KOPT-K1 (cell line): ENCODE measurements at regions not wholly inside any gene's neighbourhood (a gene's known extent, or its start where the extent isn't known, plus 50 kb on each side); places are given as distances from the start of the nearest gene placed in this dataset.

Source experiments
- H3K27ac ChIP-seq: fragments of 200-600 bp; sonication (generic); 2 replicates; pipeline ENCODE4 v1.5.1; 2016; ENCODE audit warnings: antibody characterized with exemption, mild to moderate bottlenecking, low read depth, low read length; ENCODE audit not compliant: poor library complexity, severe bottlenecking
- H3K36me3 ChIP-seq: fragments of 200-600 bp; sonication (generic); 2 replicates; pipeline ENCODE4 v1.5.1; 2017; ENCODE audit warnings: antibody characterized with exemption, mild to moderate bottlenecking, low read length, moderate library complexity; ENCODE audit not compliant: insufficient read depth
- H3K9me3 ChIP-seq: fragments of 200-600 bp; sonication (generic); 2 replicates; pipeline ENCODE4 v1.5.1; 2017; ENCODE audit warnings: antibody characterized with exemption, low read length, mild to moderate bottlenecking; ENCODE audit not compliant: insufficient read depth, poor library complexity, severe bottlenecking

GRCh38 chr1:98389809-98390208, 271.7 kb upstream of the SNX7 start:
- Histone ChIP-seq H3K36me3 (no peaks in the 10 kb centered on the region), H3K9me3 (peaks cover 8% of the 10 kb centered on the region), H3K27ac (no peak overlapping the region)

- no peaks in the 10 kb centered on the region for H3K36me3 ChIP-seq
- peak overlapping the region; percentile 73 for H3K27ac ChIP-seq
- peaks cover 8% of the 10 kb centered on the region for H3K9me3 ChIP-seq
These were observed 273.1 kb upstream of the SNX7 start for GRCh38 chr1:98388441-98388840.

- peak overlapping the region; percentile 73 for H3K27ac ChIP-seq
- peaks cover 8% of the 10 kb centered on the region for H3K9me3 ChIP-seq
- no peaks in the 10 kb centered on the region for H3K36me3 ChIP-seq
These were observed 273.8 kb upstream of the SNX7 start for GRCh38 chr1:98387701-98388100.

GRCh38 chr1:98386675-98387440, 274.7 kb upstream of the SNX7 start:
- Histone ChIP-seq H3K9me3 (peaks cover 8% of the 10 kb centered on the region), H3K36me3 (no peaks in the 10 kb centered on the region), H3K27ac (no peak overlapping the region)

GRCh38 chr1:98385652-98386051, 275.9 kb upstream of the SNX7 start:
- no peak overlapping the region for H3K27ac ChIP-seq
- H3K9me3 ChIP-seq, result peaks cover 8% of the 10 kb centered on the region
- H3K36me3 ChIP-seq, result no peaks in the 10 kb centered on the region

GRCh38 chr1:98384461-98385141, 276.9 kb upstream of the SNX7 start:
- Histone ChIP-seq H3K36me3 (no peaks in the 10 kb centered on the region), H3K9me3 (no peaks in the 10 kb centered on the region), H3K27ac (no peak overlapping the region)

GRCh38 chr1:98382986-98383740, 278.4 kb upstream of the SNX7 start:
- Histone ChIP-seq H3K36me3 (no peaks in the 10 kb centered on the region), H3K9me3 (no peaks in the 10 kb centered on the region), H3K27ac (no peak overlapping the region)

GRCh38 chr1:98382586-98382985, 278.9 kb upstream of the SNX7 start:
- no peaks in the 10 kb centered on the region for H3K9me3 ChIP-seq
- H3K36me3 ChIP-seq, result no peaks in the 10 kb centered on the region

GRCh38 chr1:98374098-98374497, 287.4 kb upstream of the SNX7 start:
- Histone ChIP-seq H3K36me3 (no peaks in the 10 kb centered on the region), H3K9me3 (no peaks in the 10 kb centered on the region), H3K27ac (no peak overlapping the region)

More at GRCh38 chr1:98382586-98382985, 278.9 kb upstream of the SNX7 start:
- H3K27ac ChIP-seq, result no peak overlapping the region

- no peaks in the 10 kb centered on the region for H3K9me3 ChIP-seq
- H3K27ac ChIP-seq, result no peak overlapping the region
- no peaks in the 10 kb centered on the region for H3K36me3 ChIP-seq
These were observed 288.5 kb upstream of the SNX7 start for GRCh38 chr1:98373056-98373455.

- Histone ChIP-seq H3K9me3 (peaks cover 5% of the 10 kb centered on the region), H3K27ac (no peak overlapping the region), H3K36me3 (no peaks in the 10 kb centered on the region)
These were observed 289.8 kb upstream of the SNX7 start for GRCh38 chr1:98371764-98372163.

GRCh38 chr1:98369463-98369862, 292.1 kb upstream of the SNX7 start:
- Histone ChIP-seq H3K36me3 (no peaks in the 10 kb centered on the region), H3K27ac (peak overlapping the region; percentile 8), H3K9me3 (peaks cover 19% of the 10 kb centered on the region)

GRCh38 chr1:98368995-98369394, 292.5 kb upstream of the SNX7 start:
- H3K9me3 ChIP-seq, result peaks cover 19% of the 10 kb centered on the region
- no peaks in the 10 kb centered on the region for H3K36me3 ChIP-seq
- H3K27ac ChIP-seq, result peak overlapping the region; percentile 8

- H3K36me3 ChIP-seq, result no peaks in the 10 kb centered on the region
- H3K9me3 ChIP-seq, result peaks cover 24% of the 10 kb centered on the region
- no peak overlapping the region for H3K27ac ChIP-seq
These were observed 294.1 kb upstream of the SNX7 start for GRCh38 chr1:98367426-98367825.

- peaks cover 33% of the 10 kb centered on the region for H3K9me3 ChIP-seq
- no peaks in the 10 kb centered on the region for H3K36me3 ChIP-seq
- H3K27ac ChIP-seq, result no peak overlapping the region
These were observed 295.2 kb upstream of the SNX7 start for GRCh38 chr1:98366343-98366742.
